ENCODE measurements at regions not wholly inside any gene's neighbourhood (a gene's known extent, or its start where the extent isn't known, plus 50 kb on each side); places are given as distances from the start of the nearest gene placed in this dataset.

- peak; percentile 74 for FAIRE-seq
Observed at GRCh38 chr3:80283783-80284182, 516.0 kb upstream of the ROBO1 start.

DNA sequence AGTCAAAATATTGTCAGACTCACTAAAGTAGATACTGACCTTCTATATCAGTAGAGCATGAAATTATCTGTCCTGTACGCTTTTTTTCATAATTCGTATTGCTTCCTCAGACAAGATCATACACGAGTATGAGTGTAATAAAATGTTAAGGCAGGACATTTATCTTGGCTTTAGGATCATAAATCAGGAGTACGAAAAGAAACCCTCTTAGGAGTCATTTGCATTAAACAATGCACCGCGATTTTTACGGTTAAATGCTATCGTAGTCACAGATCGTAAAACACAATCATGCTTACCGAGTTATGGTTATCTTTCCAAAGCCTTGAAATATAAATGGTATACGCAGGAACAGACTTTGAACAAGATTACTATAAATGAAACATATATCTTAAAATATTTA is 510.3 kb upstream of the ROBO1 start:
- FAIRE-seq: no peak

- no peak for FAIRE-seq
Observed at GRCh38 chr3:80275120-80275519, 507.3 kb upstream of the ROBO1 start.

GRCh38 chr3:80263260-80263659 is 495.5 kb upstream of the ROBO1 start:
- FAIRE-seq: no peak

DNA sequence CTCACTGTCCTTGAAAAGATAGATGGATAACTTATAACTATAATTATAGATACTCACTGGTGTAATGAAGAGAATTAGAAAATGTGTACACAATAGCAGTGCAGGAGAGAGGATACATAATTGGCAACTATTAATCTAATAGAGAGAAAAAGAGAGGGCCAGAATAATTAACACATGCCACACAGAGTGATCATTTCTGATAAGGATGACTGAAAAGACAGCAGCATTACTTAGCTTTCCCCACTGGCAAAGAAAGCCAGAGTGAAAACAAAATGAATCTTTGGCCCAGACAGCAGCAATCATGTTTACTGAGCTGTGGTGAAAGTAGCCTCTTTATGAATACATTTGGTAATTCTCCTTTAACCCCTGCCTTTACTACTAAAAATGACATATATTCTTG is 493.3 kb upstream of the ROBO1 start:
- no peak for FAIRE-seq

- no peak for FAIRE-seq
Observed at GRCh38 chr3:80259736-80260135, 491.9 kb upstream of the ROBO1 start.

DNA sequence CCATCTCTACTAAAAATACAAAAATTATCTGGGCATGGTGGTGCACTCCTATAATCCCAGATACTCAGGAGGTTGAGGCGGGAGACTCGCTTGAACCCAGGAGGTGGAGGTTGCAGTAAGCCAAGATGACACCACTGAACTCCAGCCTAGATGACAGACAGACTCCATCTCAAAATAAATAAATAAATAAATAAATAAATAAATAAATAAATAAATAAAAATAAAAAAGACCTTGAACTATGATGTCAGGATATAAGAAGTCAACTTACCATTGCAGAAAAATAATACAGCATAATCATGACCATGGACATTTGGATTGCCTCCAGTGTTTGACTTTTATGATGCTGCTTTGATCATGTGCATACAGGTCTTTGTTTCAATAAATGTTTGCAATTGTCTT is 484.3 kb upstream of the ROBO1 start:
- FAIRE-seq: no peak

GRCh38 chr3:80247766-80248165 is 480.0 kb upstream of the ROBO1 start:
- FAIRE-seq: no peak

- FAIRE-seq: peak; percentile 53
Observed at GRCh38 chr3:80244390-80244789, 476.6 kb upstream of the ROBO1 start.

GRCh38 chr3:80241791-80242190 is 474.0 kb upstream of the ROBO1 start:
- no peak for FAIRE-seq

DNA sequence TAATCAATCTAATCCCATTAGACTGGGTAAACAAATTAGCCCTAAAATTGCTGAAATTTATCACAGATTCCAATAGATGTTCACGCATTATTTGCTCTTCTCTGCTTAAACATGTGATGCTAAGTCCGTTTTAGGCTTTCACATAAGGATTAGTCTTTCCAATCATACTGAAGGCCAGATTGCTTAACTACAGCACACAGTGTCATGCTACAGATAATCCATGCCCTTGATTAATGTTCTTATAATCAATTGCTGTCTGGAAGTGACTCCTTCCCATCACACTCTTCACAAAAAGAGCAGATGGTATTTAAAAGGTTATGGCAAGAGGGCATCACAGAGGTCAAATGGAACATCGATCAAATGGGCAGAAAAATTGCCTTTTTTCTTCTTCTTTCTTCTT is 471.5 kb upstream of the ROBO1 start:
- no peak for FAIRE-seq

- FAIRE-seq: no peak
Observed at GRCh38 chr3:80238606-80239005, 470.8 kb upstream of the ROBO1 start.

GRCh38 chr3:80238152-80238551 is 470.4 kb upstream of the ROBO1 start:
- peak; percentile 99 for FAIRE-seq

DNA sequence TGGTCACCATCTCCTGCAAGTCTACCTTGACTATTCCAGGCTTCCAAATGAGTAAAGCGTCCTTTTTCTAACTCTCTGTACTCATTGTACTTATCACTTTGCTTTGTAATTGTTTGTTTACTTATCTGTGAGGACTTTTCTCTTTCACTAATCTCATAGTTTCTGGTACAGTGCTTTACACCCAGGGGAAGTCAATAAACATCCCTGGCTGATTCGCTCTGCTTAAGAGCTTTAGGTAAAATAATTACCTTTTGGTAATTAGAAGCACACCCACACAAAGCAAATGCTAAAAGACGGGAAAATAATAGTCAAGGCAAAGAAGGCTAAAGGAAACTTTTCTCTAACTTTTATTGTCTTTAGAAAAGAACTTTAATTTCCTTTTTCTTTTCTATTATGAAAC is 466.9 kb upstream of the ROBO1 start:
- FAIRE-seq: no peak

GRCh38 chr3:80233576-80233975 is 465.8 kb upstream of the ROBO1 start:
- no peak for FAIRE-seq

DNA sequence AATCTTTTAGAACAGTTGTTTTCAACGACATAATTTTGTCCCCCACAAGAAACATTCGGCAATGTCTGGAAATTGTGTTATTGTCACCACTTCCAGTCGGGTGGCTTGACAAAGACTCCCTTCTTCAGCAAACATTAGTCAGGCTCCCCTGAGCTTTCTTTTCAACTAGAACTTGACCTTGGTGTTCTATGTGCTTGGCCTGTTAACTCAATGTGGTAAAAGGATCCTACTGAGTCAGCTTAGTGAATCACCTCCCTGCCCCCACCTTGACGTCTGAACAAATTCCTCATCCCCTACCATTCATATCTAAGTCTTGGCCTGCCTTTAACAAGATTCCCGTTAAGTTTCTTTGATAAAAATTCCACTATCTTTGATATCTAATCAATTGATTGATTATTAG is 465.0 kb upstream of the ROBO1 start:
- FAIRE-seq: no peak

DNA sequence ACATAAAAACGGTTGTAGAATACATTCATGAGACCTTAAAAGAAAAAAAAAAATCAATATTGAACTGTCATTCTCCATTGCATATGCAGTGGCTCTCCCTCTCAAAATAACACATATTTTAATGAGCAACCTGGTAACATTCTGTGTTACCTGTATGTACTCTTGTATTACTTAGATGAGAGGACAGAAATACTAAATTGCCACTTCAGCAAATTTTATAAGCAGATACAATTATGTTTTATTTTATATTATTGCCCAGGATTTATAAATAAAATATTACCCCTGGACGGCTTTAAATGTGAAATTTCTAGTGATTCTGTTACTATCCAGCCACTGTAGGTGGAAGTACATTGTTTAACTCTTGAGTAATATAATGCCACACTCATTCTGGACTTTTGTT is 463.2 kb upstream of the ROBO1 start:
- FAIRE-seq: no peak

DNA sequence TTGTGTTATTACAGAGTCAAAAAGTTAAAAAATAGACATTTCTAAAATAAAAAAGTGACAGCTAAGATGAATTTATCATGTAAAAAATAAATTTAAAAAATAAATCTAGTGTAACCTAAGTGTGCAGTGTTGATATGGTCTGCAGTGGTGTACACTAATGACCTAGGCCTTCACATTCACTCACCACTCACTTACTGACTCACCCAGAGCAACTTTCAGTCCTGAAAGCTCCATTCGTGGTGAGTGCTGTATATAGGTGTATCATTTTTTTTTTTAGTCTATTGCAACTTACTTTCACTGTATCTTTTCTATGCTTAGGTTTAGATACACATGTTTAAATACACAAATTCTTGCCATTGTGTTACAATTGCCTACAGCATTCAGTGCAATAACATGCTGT is 459.4 kb upstream of the ROBO1 start:
- no peak for FAIRE-seq

DNA sequence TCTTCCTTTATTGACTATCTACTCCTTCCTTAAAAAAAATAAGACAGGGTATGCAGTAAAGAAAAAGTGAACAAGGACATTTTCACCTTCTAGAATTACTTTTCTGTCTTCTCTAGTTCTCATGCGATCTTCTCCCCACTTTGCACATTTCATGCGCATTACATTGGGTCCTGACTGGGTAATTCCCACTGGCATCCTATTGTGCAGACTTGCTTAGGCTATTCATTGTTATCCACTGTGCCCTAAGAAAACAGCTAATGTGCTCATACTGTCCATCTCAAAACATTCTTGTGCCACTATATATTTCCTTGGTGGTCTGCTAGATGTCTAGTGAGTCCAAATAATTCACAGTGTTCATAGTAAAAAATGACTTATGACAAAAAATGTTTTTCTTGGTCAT is 447.4 kb upstream of the ROBO1 start:
- no peak for FAIRE-seq

GRCh38 chr3:80213086-80213485 is 445.3 kb upstream of the ROBO1 start:
- no peak for FAIRE-seq

GRCh38 chr3:80192936-80193335 is 425.1 kb upstream of the ROBO1 start:
- FAIRE-seq: no peak

DNA sequence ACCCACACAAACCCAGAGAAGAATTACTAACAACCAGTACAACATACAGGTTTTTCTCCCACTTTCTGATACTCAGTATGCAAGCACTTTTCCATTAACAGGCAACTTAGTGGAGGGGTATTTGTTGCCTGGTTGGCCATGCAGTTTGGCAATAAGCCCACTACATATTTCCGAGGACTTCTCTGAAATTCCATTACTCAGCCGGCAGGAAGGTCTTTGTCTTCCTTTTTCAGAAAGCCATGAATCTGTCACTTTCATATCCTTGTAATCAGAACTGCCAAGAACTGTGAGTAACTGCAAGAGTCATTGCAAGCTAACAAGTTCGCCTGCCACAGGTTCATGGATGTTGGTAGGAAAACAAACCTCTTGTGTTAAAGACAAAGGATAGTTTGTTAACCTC is 422.3 kb upstream of the ROBO1 start:
- no peak for FAIRE-seq

DNA sequence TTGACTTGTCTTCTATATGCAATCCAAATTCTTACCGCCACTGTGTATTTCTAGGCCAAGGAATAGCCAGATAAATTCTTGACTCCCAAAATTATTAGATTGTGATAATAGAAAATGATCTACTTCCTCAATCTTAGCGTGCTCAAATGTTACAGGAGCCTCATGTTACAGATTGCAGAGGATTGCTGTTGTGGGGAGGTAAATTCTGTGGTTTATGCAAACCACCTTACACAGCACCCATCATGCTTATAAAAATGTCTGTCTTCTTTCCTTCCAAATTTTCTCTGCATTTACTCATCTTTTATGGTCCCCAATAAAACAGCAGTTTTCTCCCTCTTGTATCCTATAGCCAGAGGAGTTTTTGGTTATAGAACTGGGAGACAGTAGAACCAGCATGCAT is 420.2 kb upstream of the ROBO1 start:
- no peak for FAIRE-seq

- no peak for FAIRE-seq
Observed at GRCh38 chr3:80159990-80160506, 392.2 kb upstream of the ROBO1 start.

- FAIRE-seq: no peak
Observed at GRCh38 chr3:80158332-80158731, 390.5 kb upstream of the ROBO1 start.

DNA sequence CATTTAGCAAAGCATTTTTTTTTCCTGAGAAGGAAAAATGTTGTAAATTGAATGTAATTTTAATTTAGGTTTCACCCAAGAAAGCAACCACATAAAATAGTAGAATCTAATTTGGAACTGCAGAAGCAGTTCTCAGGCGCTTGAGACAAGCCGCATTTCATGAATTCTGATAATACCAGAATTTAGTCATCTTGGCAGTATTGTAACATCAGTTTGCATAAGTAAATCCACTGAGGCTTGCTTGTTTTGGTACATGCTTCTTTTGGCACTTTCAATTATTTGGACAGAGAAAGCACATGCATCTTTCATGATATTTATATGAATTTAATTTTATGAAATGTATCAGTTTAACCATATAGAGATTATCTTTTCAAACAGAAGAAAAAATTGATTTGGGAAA is 389.7 kb upstream of the ROBO1 start:
- no peak for FAIRE-seq
